GM21723 (cell line): ENCODE measurements at regions not wholly inside any gene's neighbourhood (a gene's known extent, or its start where the extent isn't known, plus 50 kb on each side); places are given as distances from the start of the nearest gene placed in this dataset.
"Not testable (repeated sequence)": the region's sequence is repeated elsewhere in the genome, so short reads cannot be mapped to it uniquely, and the experiment has no call there.

ENCODE experiments used
- ATAC-seq: cut with Tn5 transposase; IDR thresholded peaks from one replicate; pipeline ENCODE4 v1.9.1; 2021; ENCODE audit warnings: mild to moderate bottlenecking, moderate library complexity; ENCODE audit not compliant: unreplicated experiment

- ATAC-seq = not testable (repeated sequence)
Observed at GRCh38 chr15:44903281-44903680, 53.2 kb upstream of the TERB2 start.

- ATAC-seq = not testable (repeated sequence)
Observed at GRCh38 chr15:44904651-44905340, 51.7 kb upstream of the TERB2 start.
